ENCODE measurements at regions not wholly inside any gene's neighbourhood (a gene's known extent, or its start where the extent isn't known, plus 50 kb on each side); places are given as distances from the start of the nearest gene placed in this dataset.

DNA sequence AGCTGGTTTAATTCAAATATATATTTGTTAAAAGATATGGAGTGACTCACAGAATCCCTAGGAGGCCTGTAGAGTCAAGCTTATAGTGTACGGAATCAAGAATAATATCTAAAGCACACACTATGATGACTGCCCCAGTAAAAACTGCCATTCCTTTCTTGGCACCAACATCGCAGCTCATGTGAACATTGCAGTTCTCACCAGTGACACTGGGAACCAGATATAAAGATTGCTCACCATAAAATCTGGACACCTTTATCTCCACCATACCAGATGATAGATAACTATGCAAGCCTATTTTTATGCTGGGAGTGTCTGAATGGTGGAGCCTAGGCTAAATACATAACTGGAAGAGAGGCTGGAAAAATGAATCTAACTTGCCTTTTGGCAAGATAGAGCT, 463.9 kb upstream of the TBX3 start:
- Histone ChIP-seq H3K4me3 (ENCODE audit: low read depth in 1 of 3, low read length in 3 of 3) (no peak overlapping the region), H3K36me3 (ENCODE audit: control insufficient read depth in 4 of 4, insufficient read depth in 3 of 4, low read depth in 1 of 4, low read length in 3 of 4) (no peaks in the 10 kb centered on the region), H3K9ac (ENCODE audit: low read depth in 1 of 2, low read length in 2 of 2) (no peak overlapping the region), H3K27me3 (ENCODE audit: control insufficient read depth in 4 of 4, insufficient read depth in 4 of 4, low read length in 3 of 4) (no peaks in the 10 kb centered on the region), H3K9me3 (ENCODE audit: control insufficient read depth in 4 of 4, low read length in 3 of 4) (no peaks in the 10 kb centered on the region), H3K27ac (ENCODE audit: low read depth in 1 of 2, low read length in 2 of 2) (no peak overlapping the region), H3K4me1 (ENCODE audit: control insufficient read depth in 4 of 4, insufficient read depth in 4 of 4, low read length in 3 of 4) (no peaks in the 10 kb centered on the region)
- no peak for DNase-seq (ENCODE audit: low spot score)
- TF ChIP-seq RXRA (IDR thresholded peaks at IDR 0.05) (no peak), JUND (IDR thresholded peaks at IDR 0.05) (no peak), FOXA1 (IDR thresholded peaks at IDR 0.05) (no peak), ZBTB33 (IDR thresholded peaks at IDR 0.05) (no peak), MAX (IDR thresholded peaks at IDR 0.05) (no peak)
- WGBS = 91% methylated on average over 2 of the region's 2 CpGs

GRCh38 chr12:115146453-115146852, 462.5 kb upstream of the TBX3 start:
- no peaks in the 10 kb centered on the region for H3K36me3 ChIP-seq (ENCODE audit: control insufficient read depth in 4 of 4, insufficient read depth in 3 of 4, low read depth in 1 of 4, low read length in 3 of 4)
- H3K4me3 ChIP-seq (ENCODE audit: low read depth in 1 of 3, low read length in 3 of 3) = no peak overlapping the region
- no peaks in the 10 kb centered on the region for H3K9me3 ChIP-seq (ENCODE audit: control insufficient read depth in 4 of 4, low read length in 3 of 4)
- TF ChIP-seq FOXA2 (IDR thresholded peaks at IDR 0.05) (no peak), GABPA (IDR thresholded peaks at IDR 0.05 in 1 of 2, conservative IDR thresholded peaks at IDR 0.05 in 1 of 2) (no peak), NR2F2 (IDR thresholded peaks at IDR 0.05) (no peak), MAX (IDR thresholded peaks at IDR 0.05) (no peak), YY1 (IDR thresholded peaks at IDR 0.05) (no peak), HNF4A (conservative IDR thresholded peaks at IDR 0.05) (no peak), RAD21 (IDR thresholded peaks at IDR 0.05) (no peak), ZBTB33 (IDR thresholded peaks at IDR 0.05) (no peak), FOXA1 (IDR thresholded peaks at IDR 0.05) (no peak), HNF4G (IDR thresholded peaks at IDR 0.05) (no peak), EGR1 (IDR thresholded peaks at IDR 0.05; ENCODE audit: low read depth in 2 of 2) (no peak), TAF1 (conservative IDR thresholded peaks at IDR 0.05) (no peak), JUND (IDR thresholded peaks at IDR 0.05) (no peak), RXRA (IDR thresholded peaks at IDR 0.05) (no peak), SP1 (IDR thresholded peaks at IDR 0.05) (no peak)
- TF ChIP-seq, protein P1, sequence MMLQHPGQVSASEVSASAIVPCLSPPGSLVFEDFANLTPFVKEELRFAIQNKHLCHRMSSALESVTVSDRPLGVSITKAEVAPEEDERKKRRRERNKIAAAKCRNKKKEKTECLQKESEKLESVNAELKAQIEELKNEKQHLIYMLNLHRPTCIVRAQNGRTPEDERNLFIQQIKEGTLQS (IDR thresholded peaks at IDR 0.05) = no peak
- TF ChIP-seq, protein P2, sequence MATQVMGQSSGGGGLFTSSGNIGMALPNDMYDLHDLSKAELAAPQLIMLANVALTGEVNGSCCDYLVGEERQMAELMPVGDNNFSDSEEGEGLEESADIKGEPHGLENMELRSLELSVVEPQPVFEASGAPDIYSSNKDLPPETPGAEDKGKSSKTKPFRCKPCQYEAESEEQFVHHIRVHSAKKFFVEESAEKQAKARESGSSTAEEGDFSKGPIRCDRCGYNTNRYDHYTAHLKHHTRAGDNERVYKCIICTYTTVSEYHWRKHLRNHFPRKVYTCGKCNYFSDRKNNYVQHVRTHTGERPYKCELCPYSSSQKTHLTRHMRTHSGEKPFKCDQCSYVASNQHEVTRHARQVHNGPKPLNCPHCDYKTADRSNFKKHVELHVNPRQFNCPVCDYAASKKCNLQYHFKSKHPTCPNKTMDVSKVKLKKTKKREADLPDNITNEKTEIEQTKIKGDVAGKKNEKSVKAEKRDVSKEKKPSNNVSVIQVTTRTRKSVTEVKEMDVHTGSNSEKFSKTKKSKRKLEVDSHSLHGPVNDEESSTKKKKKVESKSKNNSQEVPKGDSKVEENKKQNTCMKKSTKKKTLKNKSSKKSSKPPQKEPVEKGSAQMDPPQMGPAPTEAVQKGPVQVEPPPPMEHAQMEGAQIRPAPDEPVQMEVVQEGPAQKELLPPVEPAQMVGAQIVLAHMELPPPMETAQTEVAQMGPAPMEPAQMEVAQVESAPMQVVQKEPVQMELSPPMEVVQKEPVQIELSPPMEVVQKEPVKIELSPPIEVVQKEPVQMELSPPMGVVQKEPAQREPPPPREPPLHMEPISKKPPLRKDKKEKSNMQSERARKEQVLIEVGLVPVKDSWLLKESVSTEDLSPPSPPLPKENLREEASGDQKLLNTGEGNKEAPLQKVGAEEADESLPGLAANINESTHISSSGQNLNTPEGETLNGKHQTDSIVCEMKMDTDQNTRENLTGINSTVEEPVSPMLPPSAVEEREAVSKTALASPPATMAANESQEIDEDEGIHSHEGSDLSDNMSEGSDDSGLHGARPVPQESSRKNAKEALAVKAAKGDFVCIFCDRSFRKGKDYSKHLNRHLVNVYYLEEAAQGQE (IDR thresholded peaks at IDR 0.05) = no peak
- TF ChIP-seq, protein P3, sequence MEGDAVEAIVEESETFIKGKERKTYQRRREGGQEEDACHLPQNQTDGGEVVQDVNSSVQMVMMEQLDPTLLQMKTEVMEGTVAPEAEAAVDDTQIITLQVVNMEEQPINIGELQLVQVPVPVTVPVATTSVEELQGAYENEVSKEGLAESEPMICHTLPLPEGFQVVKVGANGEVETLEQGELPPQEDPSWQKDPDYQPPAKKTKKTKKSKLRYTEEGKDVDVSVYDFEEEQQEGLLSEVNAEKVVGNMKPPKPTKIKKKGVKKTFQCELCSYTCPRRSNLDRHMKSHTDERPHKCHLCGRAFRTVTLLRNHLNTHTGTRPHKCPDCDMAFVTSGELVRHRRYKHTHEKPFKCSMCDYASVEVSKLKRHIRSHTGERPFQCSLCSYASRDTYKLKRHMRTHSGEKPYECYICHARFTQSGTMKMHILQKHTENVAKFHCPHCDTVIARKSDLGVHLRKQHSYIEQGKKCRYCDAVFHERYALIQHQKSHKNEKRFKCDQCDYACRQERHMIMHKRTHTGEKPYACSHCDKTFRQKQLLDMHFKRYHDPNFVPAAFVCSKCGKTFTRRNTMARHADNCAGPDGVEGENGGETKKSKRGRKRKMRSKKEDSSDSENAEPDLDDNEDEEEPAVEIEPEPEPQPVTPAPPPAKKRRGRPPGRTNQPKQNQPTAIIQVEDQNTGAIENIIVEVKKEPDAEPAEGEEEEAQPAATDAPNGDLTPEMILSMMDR (IDR thresholded peaks at IDR 0.05; ENCODE audit: low read depth, low read length, missing input control) = no peak
- no peaks in the 10 kb centered on the region for H3K4me1 ChIP-seq (ENCODE audit: control insufficient read depth in 4 of 4, insufficient read depth in 4 of 4, low read length in 3 of 4)
- H3K27ac ChIP-seq (ENCODE audit: low read depth in 1 of 2, low read length in 2 of 2) = no peak overlapping the region
- DNase-seq (ENCODE audit: low spot score) = no peak
- WGBS = 98% methylated on average over 2 of the region's 2 CpGs
- H3K27me3 ChIP-seq (ENCODE audit: control insufficient read depth in 4 of 4, insufficient read depth in 4 of 4, low read length in 3 of 4) = no peaks in the 10 kb centered on the region
- no peak overlapping the region for H3K9ac ChIP-seq (ENCODE audit: low read depth in 1 of 2, low read length in 2 of 2)

Data from liver (tissue), 8 donors.